PFSK-1 (cell line): ENCODE measurements at regions not wholly inside any gene's neighbourhood (a gene's known extent, or its start where the extent isn't known, plus 50 kb on each side); places are given as distances from the start of the nearest gene placed in this dataset.

ENCODE experiments used
- FOXP2 ChIP-seq: optimal IDR thresholded peaks from 2 replicates; pipeline ENCODE3; 2011; ENCODE audit warnings: borderline replicate concordance, control low read depth, inconsistent platforms; ENCODE audit not compliant: insufficient read depth; ENCODE audit errors: extremely low read length, extremely low read depth
- SIN3A ChIP-seq: IDR thresholded peaks from 2 replicates; pipeline ENCODE4 v1.6.1; 2012; ENCODE audit warnings: mild to moderate bottlenecking, low read length, moderate library complexity, borderline replicate concordance; ENCODE audit not compliant: insufficient read depth
- TAF1 ChIP-seq: IDR thresholded peaks from 2 replicates; pipeline ENCODE4 v1.6.1; 2012; ENCODE audit warnings: low read length, control low read depth, borderline replicate concordance; ENCODE audit not compliant: insufficient read depth

DNA sequence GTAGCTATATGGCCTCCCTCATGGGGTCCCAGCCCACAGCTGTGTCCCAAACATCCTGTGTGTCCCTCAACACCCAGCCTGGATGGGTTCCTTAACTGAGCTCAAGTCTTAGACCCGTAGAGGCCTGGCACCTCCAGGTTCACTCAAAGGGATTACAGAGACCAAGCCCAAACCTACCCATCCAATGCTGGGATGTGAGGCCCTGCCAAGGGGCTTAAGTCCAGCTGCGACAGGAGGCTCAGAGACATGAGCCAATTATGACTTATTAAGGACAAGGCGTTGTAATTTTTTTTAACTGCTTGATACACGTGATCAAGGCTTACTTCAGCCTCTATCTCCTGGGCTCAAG lies 105.6 kb upstream of the RET start:
- TF ChIP-seq SIN3A (no peak), FOXP2 (no peak), TAF1 (no peak)
